ENCODE measurements at regions not wholly inside any gene's neighbourhood (a gene's known extent, or its start where the extent isn't known, plus 50 kb on each side); places are given as distances from the start of the nearest gene placed in this dataset.
A peak's percentile ranks its signal among the peaks of the same experiment; 100 is the strongest.

DNA sequence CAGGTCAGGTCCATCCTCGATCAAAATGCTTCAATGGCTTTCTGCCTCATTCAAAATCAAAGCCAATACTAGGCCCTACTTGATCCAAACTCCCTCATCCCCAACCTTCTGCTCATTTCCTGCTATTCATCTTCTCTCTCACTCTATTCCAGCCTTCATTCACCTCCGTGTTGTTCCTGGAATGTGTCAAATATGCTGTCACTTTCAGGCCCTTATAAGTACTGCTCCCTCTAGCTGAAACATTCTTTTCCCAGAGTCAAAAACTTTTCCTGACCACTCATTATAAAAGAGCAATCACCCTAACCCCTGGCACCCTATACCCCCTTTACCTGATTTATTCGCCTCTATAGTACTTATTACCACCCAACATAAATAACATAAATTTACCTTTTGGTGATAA, 303.7 kb upstream of the PMFBP1 start:
- TF ChIP-seq, protein P1, sequence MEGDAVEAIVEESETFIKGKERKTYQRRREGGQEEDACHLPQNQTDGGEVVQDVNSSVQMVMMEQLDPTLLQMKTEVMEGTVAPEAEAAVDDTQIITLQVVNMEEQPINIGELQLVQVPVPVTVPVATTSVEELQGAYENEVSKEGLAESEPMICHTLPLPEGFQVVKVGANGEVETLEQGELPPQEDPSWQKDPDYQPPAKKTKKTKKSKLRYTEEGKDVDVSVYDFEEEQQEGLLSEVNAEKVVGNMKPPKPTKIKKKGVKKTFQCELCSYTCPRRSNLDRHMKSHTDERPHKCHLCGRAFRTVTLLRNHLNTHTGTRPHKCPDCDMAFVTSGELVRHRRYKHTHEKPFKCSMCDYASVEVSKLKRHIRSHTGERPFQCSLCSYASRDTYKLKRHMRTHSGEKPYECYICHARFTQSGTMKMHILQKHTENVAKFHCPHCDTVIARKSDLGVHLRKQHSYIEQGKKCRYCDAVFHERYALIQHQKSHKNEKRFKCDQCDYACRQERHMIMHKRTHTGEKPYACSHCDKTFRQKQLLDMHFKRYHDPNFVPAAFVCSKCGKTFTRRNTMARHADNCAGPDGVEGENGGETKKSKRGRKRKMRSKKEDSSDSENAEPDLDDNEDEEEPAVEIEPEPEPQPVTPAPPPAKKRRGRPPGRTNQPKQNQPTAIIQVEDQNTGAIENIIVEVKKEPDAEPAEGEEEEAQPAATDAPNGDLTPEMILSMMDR (IDR thresholded peaks at IDR 0.05; ENCODE audit: low read depth, low read length) = no peak
- DNase-seq (ENCODE audit: low read depth, low spot score) = no peak
- in situ Hi-C loops (cut with HindIII; ENCODE audit: low sequenced_read_pairs) = no loop called here
- no peak overlapping the region for H3K4me3 ChIP-seq (ENCODE audit: low read depth, low read length)

DNA sequence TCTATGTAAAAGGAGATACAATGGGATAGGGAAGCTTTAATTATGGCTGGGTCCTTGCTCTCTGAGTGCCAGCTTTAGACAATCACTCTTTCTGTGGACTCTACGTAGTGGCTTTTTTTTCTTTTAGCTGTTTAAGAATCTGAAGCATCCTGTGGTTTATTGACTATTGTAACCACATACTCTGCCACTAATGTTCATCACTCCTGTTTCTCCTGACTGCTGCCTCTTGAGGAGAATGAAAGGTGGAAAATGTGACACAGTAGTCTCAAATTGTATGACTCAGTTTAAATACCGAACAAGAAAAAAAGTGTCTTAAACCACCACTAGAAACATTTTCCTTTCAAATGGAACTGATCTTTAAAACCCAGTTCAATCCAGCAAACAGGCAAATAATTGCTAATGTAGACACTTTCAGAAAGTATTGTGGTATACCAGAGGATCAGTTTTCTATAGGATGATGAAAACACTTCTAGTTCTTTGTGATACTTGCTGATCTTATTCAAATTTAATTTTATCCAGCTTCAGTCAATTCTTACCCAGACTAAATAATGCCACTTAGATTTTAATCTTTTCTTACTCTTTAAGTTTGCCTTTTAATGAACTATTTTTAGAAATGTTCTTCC, 302.7 kb upstream of the PMFBP1 start:
- TF ChIP-seq, protein P1 (IDR thresholded peaks at IDR 0.05; ENCODE audit: low read depth, low read length) = no peak
- in situ Hi-C loops (cut with HindIII; ENCODE audit: low sequenced_read_pairs) = no loop called here
- peak; percentile 95 for DNase-seq (ENCODE audit: low read depth, low spot score)
- no peak overlapping the region for H3K4me3 ChIP-seq (ENCODE audit: low read depth, low read length)

DNA sequence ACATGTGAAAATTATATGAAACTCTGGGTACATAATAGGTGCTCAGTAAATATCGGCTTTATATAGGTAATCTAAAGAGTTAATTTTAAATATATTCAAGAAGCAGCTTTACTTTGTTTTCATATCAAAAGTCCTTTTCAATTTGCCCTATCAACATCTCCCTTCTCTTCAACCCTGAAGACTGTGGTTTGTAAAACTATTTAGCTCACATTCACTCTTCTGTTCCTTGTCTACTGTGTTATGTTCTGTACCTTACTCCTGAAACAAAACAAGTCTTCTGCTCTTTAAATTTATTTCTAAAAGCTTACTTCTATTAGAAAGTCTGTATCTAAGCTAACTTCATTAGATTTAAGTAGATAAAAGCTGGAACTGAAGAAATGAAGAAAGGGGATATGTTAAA, 301.7 kb upstream of the PMFBP1 start:
- TF ChIP-seq, protein P1 (IDR thresholded peaks at IDR 0.05; ENCODE audit: low read depth, low read length) = no peak
- in situ Hi-C loops (cut with HindIII; ENCODE audit: low sequenced_read_pairs) = no loop called here
- no peak overlapping the region for H3K4me3 ChIP-seq (ENCODE audit: low read depth, low read length)
- DNase-seq (ENCODE audit: low read depth, low spot score) = peak; percentile 31

DNA sequence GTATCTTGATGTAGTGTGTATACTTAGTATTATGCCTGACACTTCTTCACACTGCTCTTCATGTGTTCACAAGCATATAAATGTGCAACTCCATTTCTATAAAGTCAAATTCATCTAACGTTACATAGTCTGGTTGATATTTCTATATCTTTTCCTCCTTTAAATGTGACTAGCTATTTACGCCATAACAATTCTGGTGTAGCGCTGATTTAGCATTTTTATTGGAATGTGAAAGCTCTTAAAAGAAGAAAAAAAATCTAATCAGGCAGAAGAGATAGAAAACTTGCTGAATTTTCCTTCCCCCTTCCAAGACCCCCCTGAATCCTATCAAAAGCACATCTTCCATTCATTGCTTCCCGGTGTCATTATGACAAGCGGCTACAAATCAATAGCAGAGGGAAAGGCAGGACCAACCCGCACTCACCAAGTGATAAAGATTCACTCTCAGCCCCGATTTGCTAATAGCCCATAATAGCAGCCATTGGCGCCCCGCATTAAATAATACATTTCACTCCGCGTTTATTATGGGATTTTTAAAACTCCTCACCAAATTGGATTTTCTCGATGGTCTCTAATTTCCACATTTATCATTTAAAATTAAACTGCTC, 299.5 kb upstream of the PMFBP1 start:
- in situ Hi-C loops (cut with HindIII; ENCODE audit: low sequenced_read_pairs) = no loop called here
- TF ChIP-seq, protein P1 (IDR thresholded peaks at IDR 0.05; ENCODE audit: low read depth, low read length) = no peak
- H3K4me3 ChIP-seq (ENCODE audit: low read depth, low read length) = no peak overlapping the region
- no peak for DNase-seq (ENCODE audit: low read depth, low spot score)

DNA sequence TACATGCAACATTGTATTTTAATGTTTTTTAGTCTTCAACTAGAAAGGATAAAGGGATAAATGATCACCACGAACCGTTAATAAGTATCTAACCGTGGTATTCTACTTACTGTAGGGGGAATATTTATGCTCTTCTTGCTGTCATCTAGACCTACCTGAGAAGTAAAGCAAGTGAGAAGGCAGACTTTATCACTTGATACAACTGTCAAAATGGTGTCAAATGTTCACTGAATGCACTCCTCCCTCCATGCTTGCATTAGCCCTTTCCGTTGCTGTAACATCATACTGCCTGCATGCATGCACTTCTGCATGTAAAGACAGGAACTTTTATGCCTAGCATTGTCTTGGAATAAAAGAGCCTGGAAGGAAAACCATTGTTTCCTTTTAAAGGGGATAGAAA, 298.6 kb upstream of the PMFBP1 start:
- in situ Hi-C loops (cut with HindIII; ENCODE audit: low sequenced_read_pairs) = no loop called here
- H3K4me3 ChIP-seq (ENCODE audit: low read depth, low read length) = no peak overlapping the region
- DNase-seq (ENCODE audit: low read depth, low spot score) = no peak
- TF ChIP-seq, protein P1 (IDR thresholded peaks at IDR 0.05; ENCODE audit: low read depth, low read length) = no peak

DNA sequence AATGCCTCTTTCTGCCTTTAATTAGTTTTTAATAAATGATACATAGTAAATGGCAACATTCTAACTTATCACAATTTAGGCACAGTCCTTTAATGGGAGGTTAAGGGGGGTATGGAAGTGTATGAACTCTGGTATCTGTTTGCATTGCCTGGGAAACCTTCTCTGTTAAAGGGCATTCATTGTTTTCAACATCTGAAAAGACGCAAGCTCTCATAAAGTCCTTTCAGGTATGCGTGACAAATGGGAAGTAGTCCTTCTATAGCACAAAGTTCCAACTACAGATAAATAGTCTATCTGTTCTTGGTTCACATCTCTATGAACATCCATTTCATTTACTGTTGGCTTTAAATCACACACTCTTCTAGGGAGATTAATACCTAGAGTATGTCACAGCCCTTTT, 298.0 kb upstream of the PMFBP1 start:
- DNase-seq (ENCODE audit: low read depth, low spot score) = no peak
- in situ Hi-C loops (cut with HindIII; ENCODE audit: low sequenced_read_pairs) = no loop called here
- TF ChIP-seq, protein P1 (IDR thresholded peaks at IDR 0.05; ENCODE audit: low read depth, low read length) = no peak
- H3K4me3 ChIP-seq (ENCODE audit: low read depth, low read length) = no peak overlapping the region

Data from astrocyte of the spinal cord (primary cell).